Iris pigment epithelial cell (primary cell): ENCODE measurements at regions not wholly inside any gene's neighbourhood (a gene's known extent, or its start where the extent isn't known, plus 50 kb on each side); places are given as distances from the start of the nearest gene placed in this dataset.
"Not testable (repeated sequence)": the region's sequence is repeated elsewhere in the genome, so short reads cannot be mapped to it uniquely, and the experiment has no call there.

Experiments used
- DNase-seq: peaks from one replicate; pipeline ENCODE4 v3.0.0-alpha.2; 2011; ENCODE audit warnings: low read depth

DNA sequence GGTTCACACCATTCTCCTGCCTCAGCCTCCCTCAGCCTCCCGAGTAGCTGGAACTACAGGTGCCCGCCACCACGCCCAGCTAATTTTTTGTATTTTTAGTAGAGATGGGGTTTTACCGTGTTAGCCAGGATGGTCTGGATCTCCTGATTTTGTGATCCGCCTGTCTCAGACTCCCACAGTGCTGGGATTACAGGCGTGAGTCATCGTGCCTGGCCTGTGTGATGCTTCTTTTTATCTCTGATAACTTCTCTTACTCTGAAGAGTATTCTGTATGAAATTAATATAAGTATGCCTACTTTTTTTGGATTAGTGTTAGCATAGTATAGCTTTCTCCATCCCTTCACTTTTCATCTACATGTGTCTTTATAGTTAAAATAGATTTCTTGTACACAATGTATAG lies 180.8 kb upstream of the GALNT15 start:
- DNase-seq = peak; percentile 38

DNA sequence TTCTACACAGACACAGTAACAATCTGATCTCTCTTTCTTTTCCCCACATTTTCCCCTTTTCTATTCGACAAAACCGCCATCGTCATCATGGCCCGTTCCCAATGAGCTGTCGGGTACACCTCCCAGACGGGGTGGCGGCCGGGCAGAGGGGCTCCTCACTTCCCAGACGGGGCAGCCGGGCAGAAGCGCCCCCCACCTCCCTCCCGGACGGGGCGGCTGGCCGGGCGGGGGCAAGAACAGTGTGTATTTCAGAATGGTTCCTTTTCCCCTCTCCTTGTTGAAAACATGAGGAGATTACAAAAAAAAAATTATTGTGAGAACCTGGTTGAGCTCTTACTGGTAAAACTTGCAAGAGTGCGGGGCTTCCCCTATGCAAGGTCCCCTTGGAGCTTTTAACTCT lies 178.0 kb upstream of the GALNT15 start:
- not testable (repeated sequence) for DNase-seq

DNA sequence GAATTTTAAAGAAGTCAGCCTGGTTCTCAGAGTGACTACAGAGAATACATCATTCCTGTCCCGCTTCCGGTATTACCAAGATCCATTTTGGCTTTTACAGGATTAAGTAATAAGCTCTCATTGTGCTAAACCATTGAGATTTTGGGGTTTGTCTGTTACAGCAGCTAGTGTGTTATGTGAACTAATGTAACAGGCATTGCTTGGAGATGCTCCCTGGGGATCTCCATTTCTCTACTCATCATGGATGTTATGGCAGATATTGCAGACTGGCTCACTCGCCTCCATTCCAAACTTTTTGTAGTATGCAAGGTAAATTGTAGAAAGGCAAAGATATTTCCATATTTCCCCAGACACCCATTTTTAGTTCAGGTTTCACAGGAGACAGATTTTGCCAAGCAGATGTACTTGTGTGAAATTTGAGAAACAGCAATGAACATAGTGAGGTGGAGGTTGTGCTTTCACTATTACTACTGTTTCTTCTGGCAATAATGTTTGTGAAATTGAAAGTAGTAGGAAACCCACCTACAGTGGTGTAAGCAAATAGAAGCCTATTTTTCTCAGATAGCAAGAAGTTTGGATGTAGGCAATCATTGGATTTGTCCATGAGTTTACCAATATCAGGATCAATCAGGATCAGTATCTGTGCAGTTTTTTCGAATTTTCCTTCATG lies 177.1 kb upstream of the GALNT15 start:
- DNase-seq = no peak

DNA sequence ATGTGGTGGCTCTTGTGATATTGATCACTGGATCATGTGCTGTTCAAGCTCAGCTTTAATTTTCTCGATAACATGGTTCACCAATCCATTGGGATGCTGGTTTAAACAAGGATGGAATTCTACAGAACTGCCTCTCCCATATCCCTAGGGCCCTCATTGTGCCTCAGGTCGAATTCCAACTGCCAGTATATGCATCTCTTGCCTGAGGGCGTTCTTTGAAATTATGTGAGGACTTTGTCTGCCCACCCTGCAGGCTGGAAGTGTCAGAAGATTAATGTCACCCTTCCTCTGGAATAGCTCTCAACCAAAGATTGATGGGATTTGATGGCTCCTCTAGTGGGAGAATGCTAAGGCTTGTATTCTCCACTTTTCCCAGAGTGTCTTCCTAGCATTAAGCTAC lies 175.6 kb upstream of the GALNT15 start:
- DNase-seq = no peak

DNA sequence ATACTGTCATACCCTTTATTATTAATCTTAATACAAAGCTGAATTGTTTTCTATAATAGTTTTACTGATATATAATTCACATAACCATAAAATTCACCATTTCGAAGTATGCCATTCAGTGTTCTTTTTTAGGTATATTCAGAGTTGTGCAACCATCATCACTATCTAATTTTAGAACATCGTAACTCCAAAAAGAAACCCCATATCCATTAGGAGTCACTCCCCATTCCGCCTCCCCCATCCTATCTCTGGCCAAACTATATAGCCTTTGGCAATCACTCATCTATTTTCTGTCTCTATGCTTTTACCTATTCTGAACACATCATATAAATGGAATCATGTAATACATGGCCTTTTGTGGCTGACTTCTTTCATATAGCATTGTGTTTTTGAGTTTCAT lies 169.7 kb upstream of the GALNT15 start:
- no peak for DNase-seq

DNA sequence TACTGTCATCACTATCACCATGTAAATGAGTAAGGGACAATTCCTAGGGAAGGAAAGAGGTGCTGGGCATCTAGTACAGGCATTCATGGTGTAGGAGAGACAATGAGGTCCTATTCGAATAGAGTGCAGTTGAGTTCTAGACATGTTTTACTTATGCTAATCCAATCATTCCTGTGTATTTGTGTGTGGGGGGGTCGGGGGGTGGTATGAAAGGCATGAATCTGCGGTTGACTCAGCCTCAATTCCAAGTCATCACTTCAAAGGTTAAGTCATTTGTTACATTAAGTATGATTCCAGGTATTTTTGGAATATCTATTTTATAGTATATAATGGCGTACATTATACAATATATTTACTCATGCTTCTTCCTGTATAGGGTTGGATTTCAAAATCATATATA lies 163.1 kb upstream of the GALNT15 start:
- DNase-seq = peak; percentile 18

DNA sequence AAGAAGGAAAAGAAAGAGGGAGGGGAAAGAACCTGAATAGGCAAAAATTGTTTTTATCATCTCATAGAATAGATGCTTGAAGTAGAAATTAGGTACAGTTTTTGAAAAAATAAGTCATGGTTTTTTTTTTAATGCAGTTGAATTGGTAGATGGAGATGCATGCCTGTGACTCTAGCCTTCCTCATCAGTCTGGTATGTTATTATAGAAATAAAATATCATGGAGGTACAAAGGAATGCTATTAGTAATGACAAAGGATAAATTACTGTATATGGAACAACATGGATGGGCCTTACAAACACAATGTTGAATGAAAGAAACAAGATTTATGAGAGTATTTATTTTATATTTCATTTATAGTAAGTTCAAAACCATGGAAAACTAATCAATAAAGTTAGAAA lies 162.4 kb upstream of the GALNT15 start:
- DNase-seq = peak; percentile 66

DNA sequence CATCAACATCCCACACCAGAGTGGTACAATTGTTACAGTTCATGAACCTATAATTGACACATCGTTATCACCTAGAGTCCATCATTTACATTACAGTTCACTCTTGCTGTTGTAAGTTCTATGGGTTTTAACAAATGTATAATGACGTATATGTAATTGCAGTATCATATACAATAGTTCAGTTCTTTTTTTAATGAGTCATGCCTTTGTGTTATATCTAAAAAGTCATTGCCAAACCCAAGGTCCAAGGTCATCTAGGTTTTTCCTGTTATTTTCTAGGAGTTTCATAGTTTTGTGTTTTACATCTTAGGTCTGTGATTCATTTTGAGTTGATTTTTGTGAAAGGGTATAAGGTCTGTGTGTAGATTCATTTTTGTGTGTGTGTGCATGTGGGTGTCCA lies 160.9 kb upstream of the GALNT15 start:
- DNase-seq = peak; percentile 57

DNA sequence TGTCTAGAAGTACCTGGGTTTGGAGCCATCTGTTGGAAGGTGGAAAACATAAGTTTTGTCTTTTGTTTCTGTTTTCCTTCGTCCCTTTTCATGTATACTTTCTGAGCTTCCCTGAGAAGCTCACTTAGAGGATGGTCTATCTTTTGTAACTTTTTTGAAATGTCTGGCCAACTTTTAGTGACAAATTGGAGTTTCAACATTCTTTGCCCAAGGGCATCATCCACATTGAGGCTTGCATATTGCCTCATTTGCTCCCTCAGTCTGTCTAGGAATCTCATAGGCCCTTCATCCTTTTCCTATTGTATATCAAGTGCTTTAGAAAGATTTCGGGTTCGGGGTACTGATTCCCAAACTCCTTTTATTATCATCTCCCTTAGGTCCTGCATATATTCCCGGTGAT lies 152.7 kb upstream of the GALNT15 start:
- not testable (repeated sequence) for DNase-seq

DNA sequence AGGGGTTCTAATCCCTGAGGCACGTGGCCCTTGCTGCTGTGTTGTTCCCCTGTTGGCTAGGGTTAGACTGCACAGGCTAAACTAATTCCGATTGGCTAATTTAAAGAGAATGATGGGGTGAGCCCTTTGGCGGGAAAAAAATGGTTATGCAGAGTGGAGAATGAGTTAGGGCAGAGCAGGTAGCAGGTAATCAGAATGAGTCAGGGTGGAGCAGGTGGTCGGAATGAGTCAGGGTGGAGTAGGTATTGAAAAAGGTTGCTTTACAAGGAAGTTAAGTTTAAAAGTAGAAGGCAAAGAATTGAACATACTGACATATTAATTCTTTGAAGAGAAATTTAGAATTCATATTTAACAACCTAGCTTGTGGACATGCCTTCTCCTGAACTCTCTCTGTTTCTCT lies 150.6 kb upstream of the GALNT15 start:
- DNase-seq = not testable (repeated sequence)

DNA sequence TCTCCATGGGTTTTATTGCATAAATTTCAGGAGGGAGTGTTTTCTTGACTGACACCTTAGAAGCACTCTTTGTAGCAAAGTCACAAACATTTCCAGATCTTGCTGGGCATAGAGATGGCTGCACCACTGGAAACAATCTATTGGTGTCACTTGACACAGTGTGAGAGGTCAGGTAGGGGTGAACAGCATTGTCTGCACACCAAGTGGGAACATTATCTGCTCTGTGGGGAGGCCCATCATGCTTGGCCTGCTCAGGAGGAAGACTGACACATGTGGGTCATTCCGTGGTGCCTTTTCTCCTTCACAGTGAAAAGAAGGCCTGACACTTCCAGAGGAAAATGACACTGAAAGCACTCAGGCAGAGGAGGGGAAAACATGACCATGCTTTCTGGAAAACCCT lies 149.9 kb upstream of the GALNT15 start:
- no peak for DNase-seq

DNA sequence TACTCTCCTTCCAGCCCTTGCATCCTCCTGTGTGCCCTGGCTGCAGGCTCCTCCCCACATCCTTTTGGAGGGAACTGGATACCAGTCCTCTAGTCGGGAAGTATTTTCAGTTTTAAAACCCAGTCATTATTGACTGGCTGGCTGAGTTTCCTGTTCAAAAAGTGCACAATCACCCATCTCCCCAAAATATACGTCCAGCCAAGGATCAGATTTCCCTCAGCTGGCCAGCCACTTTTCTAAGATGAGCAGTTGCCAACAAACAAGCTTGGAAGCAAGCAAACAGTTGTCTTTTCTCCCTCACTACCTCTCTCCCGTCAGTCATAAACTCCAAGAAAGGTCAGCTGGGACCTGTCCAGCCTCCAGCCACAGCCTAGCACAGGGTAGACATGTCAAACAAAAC lies 147.7 kb upstream of the GALNT15 start:
- DNase-seq = peak; percentile 23

DNA sequence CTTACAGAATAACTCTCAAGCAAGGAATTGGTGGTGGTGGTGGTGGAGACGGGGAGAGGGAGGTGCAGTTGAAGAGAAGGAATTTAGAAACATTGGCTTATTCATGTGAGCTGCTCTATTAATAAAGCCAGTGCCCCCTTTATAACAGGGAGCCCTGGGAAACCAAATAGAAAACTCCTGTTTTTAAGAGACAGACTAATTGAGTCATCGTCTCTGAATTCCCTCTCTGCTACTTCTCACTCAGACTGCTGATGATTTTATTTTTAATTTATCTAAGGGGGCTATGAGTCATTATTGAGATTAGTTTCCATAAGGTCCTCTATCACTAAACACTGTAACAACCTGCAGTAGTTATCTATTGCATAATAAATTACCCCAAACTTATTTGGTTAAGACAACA lies 145.9 kb upstream of the GALNT15 start:
- DNase-seq = peak; percentile 69

DNA sequence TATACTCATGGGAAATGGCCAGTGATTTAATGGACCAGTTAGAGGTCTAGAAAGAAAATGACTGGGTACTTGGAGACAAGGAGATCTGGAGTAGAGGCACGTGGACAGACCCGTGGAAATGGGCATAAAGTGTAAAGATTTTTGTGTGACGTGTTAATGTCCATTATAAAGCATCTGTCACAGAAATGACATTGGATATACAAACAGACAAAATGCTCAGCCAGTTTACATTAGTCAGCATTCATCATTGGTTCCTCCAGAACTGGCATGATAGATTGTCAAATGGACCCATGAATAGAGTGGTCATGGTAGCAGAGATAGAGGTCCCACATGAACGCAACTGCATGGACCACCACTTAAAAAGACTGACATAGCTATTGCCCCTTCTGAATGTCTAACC lies 144.1 kb upstream of the GALNT15 start:
- DNase-seq = no peak

DNA sequence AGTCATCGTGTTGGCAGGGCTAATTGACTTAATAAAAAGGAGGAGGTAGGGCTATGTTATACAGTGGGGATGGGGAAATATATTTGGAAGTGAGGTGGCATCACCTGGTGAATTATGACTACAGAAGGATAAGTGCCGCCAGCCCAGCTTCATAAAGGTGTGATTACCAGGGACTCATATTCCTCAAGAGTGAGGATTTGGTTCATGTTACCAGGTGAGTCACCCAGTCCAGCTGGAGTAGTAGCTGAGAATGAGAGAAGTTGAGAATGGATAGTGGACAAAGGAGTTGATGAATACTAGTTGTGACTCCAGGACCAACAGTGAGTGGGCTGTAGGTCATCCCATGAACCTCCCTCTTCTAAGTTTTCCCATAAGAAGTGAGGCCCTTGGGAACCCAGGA lies 143.0 kb upstream of the GALNT15 start:
- no peak for DNase-seq

DNA sequence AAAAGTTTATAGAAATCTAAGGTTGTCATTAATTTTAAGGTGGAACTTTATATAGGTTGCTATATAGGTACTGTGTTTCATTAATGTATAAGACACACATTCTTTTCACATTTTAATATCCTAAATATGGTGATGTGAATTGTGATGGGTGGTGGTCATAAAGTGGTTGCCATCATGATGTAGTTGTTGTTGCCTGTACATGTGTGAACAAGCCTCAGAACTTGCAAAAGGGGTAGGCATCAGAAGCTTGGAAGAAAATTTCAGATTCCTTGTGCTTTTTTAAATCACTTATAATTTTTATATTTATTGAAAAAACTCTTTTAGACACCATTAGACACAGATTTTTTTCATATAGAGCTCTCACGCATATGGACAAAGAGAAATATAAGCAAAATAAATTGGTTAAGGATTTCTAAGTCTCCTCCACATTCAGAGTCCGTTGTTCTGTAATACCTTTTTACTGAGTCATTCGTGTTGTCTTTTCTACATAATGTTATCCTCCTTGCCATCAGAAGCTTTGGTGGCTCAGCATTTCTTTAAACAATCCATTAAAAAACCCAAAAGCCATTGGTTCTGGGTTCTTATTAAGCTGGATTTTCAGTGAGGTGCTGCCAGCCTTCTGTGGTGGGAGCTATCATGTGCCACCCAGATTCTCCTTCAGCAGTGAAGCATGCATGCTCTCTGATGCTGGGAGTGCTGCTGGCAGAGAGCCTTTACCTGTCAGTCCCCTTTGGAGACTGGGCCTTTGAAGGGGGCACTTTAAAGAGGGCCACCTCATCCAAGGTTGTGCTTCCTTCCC lies 140.4 kb upstream of the GALNT15 start:
- peak; percentile 48 for DNase-seq

DNA sequence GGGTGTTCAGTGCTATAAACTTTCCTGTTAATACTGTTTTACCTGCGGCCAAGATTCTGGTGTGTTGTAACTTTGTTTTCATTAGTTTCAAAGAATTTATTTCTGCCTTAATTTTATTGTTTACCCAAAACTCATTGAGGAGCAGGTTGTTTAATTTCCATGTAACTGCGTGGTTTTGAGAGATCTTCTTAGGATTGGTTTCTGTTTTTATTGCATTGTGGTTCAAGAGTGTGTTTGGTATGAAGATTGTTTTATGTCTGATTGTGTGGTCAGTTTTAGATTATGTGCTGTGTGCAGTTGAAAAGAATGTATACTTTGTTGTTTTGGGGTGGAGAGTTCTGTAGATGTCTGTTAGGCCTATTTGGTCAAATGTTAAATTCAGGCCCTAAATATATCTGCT lies 133.5 kb upstream of the GALNT15 start:
- DNase-seq = no peak

DNA sequence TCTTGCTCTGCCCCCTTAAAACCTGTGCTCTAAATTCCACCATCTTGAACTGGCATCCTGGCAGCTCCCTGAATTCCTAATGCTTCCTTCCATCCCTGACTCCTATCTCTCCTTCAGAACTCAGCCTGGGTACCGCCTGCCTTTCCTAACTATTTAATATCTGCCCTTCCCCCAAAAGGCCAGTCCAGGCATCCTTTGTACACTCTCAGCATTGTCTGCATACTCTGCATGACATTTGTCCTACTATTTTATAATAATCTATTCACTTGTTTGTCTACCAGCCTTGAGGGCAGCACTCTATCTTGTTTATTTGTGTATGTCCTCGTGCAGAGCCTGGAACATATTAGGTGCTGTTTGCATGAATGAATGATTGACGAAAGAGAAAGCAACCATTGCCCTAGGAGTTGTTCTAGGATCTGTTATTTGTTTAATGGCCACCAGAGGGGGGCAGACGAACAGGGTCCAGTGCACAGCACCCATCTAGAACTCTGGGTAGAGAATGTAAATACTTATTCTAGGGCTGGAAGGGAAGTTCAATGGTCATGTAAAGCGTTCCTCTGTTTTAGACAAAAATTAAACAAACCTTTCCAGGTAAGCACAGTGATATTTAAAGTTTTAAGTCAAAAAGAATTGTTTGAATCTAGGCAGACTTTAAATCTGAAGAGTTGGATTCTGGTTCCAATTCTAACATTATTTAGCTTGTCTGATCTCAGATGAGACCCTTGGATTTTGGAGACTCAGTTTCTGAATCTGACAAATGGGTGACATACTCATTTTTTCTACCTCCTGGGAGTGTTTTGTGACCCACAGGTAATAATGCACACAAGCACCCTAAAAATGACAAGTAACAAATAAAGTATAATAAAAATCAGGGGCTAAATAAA lies 125.8 kb upstream of the GALNT15 start:
- DNase-seq = peak; percentile 77

DNA sequence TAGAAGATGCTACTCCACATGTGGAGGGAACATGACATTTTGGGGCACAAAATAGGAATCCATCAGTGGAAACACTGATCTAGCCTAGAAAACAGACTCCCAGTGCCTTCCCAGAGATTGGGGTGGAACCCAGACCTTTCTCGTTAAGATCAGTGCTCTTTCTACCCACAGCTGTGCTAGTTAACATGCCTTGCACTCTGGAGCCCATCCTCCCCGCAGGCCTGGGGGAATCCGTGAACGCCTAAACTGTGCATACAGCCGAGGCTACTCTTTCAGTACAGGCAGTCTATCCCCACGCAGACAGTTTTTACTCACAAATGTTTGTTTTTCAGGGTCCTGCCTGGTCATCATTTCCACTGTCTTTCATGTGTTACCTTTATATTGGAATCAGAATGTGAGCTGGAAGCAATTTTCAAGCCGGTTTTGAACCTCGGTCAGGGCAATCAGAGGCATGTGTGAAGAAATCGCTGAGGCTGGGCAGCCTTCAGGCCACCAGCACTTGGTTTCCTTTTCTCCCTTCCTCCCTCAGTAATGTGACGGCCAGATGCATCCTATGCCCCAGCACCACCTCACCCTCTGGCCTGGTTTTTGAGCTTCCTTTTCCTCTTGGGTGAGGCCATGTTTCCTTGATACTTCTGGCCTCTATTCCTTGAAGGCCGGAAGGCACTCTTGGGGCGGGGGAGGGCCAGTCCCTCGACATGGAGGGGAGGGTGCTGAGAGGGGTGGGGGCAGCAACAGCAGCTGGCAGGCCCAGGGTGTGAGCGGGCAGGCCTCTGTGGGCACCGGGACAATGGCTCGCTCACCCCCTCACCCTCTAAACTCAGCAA lies 123.6 kb upstream of the GALNT15 start:
- DNase-seq = no peak

DNA sequence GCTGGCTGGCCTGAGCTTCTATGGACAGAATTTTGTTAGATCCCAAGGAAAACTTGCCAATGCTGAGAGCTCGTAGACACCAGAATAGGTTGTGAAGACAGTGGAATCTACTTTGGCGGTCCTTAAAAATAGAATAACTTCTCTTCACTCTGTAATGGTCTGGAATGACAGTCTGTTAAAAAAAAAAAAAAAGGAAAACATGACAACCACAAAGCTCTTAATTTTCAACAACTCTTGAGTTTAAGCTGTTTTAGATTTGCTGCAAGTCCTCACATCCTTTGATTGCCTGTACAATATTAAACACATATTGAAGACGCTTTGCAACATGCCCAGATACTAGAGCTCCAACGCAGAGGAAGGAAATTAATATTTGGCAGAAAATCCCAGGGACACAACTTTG lies 122.8 kb upstream of the GALNT15 start:
- DNase-seq = no peak

DNA sequence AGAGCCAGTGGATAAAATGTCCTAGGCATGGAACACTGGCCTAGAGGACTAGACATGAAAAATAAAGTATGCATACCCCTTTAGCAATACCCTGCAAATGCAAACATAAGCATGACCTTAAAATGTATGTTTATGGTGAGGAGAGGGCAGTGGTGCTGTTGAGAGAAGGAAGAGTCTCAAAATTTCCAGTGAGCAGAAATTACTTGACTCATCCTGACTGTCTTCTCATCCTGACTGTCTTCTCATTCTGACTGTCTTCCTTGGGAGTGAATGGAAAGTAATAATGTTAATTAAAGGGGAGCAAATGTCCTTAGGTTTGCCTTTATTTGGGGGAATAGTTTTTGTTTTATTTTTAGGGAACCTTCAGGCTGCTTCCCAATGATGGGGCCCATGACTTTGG lies 121.5 kb upstream of the GALNT15 start:
- no peak for DNase-seq

DNA sequence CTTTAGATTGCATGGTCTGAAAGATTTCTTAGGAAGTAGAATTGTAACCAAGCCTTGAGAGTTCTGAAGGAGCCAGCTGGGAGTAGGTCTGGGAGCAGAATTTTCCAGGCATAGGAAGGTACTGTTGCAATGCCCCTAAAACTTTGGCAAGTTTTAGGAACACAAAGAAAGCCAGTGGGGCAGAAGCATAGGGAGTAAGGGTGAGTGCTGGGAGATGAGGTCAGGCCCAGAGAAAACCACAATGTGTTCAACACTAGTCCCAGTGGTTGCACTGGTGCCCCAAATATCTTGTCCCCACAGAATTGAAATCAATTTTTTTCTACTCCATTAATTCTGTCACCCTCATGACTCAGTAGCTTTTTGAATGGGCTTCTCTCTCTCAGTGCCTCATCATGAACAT lies 120.7 kb upstream of the GALNT15 start:
- no peak for DNase-seq
